Fibroblast of peridontal ligament (primary cell): ENCODE measurements at regions not wholly inside any gene's neighbourhood (a gene's known extent, or its start where the extent isn't known, plus 50 kb on each side); places are given as distances from the start of the nearest gene placed in this dataset.
A peak's percentile ranks its signal among the peaks of the same experiment; 100 is the strongest.

Experiments
- DNase-seq: peaks from one replicate; pipeline ENCODE4 v3.0.0-alpha.2; 2010; ENCODE audit errors: extremely low read depth

DNA sequence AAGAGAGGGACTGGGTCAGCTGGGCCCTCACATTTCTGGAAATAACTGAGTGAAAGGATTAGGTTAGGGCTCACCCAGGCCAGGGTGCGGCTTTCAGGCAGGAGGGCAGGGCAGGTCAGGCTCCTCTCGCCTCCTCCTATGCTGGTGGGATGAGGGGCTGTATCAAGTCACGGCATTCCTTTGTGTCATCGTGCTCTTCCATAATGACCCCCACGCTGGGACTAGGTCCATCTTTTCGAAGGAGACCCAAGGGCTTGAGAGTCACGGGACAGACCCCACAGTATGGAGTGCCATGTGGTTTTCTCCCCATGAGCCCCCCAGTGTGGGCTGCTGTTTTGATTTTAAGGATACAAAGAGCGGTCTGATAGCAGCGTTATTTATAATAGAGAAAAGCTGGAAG lies 137.8 kb upstream of the COPS8 start:
- DNase-seq = no peak

DNA sequence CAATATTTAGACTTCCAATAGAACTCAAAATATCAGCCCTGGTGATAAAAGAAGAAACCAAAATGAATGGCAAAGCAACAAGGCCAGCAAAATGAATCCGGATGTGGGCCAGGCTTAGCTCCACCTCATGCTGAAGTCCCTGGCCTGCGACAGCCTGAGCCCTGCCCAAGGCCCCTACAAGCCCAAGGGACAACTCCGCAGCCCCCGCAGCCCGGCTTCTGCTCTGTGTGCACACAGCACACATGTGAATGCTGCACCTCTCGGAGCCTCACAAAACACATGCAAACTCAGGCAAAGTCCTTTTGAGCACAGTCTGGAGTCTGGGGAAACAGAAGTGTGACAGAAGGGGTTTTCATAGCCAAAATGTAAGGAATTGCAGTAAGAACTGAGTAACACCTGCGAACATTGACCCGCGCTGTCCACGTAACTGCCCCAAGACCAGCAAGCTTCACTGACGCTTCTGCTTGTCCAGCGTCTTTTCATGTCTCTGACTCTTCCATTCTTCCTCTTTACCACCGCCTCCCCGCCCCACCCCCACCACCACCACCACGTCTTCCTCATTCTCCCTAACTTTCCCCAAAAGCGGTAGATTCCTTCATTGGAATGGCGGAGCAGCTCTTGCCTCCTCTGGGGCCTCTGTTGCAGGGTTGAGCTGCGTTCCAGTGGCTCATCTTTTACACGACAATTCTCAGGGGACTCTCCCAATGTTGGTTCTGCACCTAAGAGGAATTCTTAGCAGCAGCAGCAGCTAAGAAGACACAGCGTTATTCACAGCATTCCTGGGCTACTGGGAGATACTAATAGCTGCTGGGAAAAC lies 136.4 kb upstream of the COPS8 start:
- no peak for DNase-seq

DNA sequence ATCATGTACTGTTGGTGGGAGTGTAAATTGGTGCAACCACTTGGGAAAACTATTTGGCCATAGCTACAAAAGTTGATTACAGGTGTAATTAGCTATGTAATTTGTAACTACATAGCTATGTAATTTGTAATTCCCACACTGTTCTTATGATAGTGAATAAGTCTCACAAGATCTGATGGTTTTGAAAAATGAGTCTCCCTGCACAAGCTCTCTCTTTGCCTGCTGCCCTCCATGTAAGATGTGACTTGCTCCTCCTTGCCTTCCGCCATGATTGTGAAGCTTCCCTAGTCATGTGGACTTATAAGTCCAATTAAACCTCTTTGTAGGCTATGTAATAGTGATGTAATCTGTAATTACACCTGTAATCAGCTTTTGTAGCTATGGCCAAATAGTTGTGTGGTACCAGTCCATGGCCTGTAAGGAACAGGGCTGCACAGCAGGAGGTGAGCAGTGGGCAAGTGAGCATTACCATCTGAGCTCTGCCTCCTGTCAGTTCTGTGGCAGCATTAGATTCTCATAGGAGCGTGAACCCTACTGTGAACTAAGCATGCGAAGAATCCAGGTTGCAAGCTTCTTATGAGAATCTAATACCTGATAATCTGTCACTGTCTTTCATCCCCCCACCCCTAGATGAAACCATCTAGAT lies 133.7 kb upstream of the COPS8 start:
- DNase-seq = no peak

DNA sequence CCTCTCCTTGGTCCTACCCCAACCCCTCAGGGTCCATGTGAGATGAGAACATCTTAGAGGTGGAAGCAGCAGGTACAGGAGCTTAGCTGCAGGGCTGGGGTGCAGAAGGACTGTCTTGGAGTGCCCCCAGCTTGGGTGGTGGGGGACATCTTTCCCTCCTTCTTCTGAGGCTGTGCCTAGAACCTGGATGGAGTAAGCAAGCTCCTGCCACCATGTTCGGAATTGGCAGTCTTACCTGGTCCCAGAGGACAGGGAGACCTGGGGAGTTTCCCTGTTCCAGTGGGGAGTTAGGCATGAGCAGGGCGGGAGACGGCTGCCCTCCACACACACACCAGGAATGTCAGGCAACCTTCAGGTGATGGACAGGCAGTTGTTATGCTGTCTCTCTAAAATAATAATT lies 131.0 kb upstream of the COPS8 start:
- no peak for DNase-seq

DNA sequence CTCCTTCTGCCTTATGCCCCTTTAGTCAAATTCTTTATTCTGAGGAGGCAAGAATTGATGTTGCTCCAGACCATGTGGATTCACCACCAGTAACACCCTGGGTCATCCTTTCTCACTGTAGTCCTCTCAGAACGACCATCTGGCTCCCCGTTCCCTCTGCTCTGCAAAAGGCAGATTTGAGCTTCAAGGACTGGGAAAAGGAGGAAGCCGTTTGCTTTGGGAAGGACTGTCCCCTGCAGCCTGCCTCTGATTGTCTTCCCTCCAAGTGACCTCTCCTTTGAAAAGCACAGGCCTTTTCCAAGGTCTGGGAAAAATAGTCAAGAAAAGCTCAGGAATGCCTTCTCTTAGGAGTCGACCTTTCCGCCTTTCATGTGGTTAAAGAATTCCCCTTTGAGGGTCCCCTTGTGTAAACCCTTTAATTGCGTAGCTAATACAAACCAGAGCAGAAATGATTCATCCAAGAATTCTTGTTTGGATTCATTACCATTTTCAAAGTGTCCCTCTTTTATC lies 130.1 kb upstream of the COPS8 start:
- DNase-seq = no peak

DNA sequence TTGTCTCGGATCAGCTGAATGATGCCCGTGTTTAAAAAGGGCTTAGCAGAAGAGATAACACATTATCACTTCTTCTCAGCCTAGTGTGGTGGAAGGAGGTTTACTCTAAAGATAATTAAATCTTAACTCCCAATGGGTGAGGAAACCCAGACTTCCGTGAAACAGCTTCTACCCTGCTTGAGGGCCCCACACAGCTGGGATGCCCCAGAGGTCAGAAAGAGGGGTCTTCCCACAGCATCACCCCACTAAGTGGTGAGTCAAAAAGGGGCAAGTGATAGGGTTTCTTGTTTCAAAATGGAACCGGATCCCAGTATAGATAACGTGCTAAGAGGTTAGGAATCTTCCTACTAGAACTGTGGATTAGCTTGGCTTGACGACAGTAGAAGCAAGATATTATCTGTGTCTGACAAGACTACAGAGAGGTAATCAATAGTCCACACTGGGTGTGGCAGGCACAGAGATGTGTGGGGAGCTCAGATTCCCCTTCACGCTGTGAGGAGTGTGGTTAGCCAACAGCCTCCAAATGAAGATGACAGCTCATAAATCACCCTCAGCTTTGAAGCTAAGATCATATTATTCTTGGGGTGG lies 129.6 kb upstream of the COPS8 start:
- DNase-seq = no peak

DNA sequence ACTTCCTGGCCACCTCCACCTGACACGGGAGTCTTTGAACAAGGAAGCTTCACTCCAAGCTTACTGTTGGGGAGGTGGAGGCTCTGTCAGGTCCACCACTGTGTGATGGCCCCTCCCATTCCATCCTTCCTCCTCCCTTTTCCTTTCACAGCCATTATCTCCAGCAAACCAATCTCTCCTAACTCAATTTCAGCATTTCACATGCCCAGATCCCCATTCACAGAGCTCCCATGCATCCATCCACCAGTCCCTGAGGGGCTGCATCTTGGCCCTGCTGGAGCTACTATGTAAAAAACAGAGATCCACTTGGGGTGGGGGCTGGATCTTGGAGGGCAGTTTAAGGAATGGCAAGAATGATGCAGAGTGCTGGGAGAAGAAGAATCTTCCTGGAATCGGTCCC lies 129.0 kb upstream of the COPS8 start:
- DNase-seq = no peak

DNA sequence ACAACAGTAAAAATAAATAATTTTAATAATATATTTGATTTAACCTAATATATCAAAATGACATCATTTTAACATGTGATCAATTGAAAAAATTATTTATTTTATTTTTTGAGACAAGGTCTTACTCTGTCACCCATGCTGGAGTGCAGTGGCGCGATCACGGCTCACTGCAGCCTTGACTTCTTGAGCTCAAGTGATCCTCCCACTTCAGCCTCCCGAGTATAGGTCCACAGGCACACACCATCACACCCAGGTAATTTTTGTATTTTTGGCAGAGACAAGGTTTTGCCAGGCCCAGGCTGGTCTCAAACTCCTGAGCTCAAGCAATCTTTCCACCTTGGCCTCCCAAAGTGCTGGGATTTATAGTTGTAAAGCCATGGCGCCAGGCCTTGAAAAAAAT lies 126.7 kb upstream of the COPS8 start:
- no peak for DNase-seq

DNA sequence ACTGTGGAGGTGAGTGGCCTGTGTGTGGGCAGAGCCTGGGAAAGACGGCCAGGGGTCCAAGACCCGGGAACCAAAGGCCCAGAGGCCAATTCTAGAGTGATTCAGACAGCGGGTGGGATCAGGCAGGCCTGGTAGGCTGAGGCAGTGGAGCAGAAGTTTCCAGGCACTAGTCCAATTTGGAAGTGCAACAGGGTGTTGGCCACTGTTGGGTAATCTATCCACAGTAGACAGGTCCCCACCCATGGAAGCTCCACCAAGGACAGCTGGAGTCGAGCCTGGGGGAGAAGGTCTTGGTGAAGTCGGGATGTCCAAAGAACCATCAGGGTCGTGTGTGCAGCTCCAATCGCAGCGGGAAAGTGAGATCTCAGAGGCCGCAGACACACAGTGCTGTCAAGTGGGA lies 125.8 kb upstream of the COPS8 start:
- DNase-seq = no peak

DNA sequence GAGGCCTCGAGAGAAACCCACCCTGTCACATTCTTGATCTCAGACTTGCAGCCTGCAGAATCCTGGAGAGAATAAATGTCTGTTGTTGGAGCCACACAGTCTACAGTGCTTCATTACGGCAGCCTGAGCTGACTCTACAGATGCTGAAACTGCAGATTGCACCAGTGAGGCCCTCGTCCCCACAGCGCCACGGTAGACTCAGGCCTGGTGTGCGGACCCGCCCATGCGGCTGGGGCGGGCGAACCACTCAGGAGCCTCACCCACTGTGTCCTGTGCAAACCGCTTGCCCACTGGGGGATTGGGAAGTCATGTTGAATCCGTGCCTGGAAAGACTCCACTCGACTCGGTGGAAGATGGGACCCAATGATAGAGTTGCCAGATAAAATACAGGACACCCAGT lies 125.2 kb upstream of the COPS8 start:
- no peak for DNase-seq

DNA sequence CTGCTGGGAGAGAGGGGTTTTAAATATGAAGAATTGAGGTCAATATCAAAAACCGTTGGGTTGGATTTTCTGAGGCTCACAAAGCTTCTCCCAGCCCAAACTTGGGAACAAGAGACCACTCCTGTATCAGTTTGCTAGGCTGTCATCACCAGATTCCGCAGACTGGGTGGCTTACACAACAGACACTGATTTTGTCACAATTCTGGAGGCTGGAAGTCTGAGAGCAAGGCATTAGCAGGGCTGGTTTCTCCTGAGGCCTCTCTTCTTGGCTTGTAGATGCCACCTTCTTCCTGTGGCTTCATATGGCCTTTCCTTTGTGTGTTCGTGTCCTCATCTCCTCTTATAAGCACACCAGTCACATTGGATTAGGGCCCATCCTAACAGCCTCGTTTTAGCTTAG lies 122.9 kb upstream of the COPS8 start:
- no peak for DNase-seq

DNA sequence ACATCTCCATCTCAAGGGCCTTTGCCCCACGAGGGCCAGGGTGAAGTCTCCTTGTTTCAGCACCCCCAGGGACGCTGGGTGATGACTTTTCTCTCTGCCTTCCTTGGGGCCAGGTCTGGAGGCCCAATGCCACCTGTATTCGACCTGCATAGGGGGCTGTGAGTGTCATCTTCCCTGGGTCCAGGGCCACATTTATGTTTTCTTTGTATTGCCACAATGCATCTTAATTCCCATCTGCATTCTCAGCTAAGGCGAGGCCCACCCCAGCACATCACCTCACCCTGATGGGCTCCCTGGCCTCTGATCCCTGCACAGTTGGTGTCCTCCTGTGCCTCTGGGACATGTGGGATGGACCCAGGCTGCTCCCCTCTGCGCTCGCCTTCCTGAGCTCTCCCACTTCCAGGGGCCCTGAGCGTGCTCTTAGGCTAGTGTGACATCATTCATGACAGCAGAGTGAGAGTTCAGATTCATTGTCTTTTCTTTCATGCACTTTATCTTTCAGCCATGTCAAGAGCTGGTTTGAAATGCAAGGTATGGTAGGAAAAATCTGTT lies 122.0 kb upstream of the COPS8 start:
- DNase-seq = no peak

DNA sequence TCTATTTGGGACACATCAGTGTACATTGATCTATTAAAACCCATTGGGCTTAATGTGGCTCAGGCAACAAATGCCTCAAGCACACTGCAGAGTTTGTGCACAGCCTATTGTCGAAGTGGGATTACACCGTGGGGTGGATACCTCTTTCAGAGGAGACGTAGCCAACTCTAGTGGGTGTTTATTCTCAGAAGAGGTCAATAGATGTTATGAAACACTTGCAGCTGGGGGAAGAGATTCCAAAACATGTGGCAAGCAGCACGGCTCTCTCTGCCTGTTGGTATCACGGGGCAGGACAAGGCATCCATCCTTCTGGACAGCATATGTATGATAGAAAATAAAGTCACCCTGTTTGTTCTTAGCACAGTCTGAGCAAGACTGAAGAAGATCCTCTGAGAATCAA lies 121.4 kb upstream of the COPS8 start:
- DNase-seq = peak; percentile 18

DNA sequence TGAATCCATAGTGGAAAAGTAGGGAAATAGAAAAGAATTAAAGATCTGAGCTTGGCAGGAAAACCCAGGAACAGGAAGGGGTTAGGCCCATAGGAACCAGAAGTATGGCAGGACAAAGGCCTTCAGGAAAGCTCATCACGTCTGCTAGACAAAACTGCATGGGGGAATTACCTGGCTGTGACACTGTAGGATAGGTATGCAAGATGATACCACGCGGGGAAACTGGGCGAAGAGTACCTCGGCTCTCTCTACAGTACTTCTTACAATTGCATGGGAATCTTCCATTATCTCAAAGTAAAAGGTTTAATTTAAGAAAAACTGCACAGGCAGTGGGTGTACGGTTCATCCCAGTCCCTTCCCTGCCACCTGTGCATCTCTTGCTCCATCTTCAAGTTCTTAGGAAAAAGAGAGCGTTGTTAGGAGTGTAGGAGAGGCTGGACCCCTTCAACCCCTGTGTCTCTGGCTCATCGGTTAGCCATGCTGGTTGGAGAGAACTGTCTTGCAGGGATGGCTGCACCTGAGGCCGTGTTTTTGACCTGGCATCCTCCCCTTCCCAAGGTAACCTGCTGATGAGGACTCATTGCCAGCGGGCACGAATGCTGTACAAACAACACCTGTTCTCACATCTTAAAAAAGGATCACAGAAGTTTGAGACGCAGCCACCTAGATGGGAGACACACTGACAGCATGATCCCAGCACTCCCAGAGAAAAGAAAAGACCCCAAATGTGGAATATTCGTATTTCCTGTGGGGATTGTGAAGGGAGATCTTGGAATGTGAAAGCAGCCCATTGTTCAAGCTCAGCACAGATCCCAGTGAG lies 120.5 kb upstream of the COPS8 start:
- DNase-seq = no peak

DNA sequence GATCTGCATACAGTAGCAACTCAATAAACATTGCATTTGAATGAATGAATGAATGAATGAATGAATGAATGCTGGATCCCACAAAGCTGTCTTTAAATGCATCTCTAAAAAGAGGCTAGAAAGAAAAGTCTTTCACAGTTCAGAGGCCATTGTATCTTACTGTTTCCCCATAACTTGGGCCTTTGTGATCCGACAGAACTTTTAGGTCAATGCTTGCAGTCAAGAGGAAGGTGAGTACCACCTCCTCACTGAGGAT lies 119.9 kb upstream of the COPS8 start:
- DNase-seq = no peak

DNA sequence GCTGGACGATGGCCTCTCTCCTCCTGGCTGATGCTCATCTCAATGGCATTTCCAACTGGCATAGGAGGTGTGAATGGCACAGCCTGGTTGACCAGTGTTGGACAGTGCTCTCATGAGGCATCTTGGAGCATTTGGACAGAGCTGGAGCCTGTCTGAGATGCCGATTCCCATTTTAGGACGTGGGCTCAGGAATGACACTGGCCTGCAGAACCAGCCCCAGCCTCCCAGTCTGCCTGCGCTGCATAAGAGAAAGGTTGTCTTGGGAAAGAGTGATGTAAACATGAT lies 118.2 kb upstream of the COPS8 start:
- no peak for DNase-seq

DNA sequence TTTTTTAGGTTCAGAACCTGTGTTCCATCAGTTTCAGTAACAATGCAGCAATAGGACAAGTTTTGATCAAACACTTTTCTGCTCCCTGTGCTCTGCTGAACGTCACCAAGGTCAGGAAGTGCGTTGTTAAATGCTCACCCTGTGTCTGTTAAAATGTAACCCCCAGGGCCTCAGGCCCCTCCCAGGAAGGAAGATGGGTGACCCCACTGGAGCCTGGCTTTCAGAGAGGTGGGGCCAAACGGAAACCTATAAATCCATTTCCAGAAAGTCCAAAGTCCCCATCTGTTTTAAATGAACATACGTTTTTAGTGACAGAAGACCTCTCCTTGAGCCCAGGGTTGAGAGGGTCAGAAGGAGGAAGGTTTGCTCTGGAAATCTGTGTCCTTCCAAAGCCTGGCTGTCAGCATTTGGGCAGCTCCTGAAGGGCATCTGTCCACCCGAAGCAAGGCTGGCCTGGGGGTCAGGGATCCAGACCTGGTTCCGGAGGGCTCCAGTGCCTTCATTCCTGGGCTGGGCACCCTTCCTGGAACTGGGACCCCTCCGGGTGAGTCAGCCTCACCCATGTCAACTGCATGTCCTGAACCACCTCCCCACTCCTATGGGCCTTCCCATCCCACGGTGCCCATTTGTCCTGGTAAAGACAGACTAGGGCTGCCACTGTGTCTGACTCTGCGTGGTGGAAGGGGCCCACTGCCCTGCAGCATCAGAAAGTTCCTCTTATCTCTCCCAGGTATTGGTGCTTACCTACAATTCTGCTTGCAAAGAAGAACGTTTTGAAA lies 117.4 kb upstream of the COPS8 start:
- no peak for DNase-seq

DNA sequence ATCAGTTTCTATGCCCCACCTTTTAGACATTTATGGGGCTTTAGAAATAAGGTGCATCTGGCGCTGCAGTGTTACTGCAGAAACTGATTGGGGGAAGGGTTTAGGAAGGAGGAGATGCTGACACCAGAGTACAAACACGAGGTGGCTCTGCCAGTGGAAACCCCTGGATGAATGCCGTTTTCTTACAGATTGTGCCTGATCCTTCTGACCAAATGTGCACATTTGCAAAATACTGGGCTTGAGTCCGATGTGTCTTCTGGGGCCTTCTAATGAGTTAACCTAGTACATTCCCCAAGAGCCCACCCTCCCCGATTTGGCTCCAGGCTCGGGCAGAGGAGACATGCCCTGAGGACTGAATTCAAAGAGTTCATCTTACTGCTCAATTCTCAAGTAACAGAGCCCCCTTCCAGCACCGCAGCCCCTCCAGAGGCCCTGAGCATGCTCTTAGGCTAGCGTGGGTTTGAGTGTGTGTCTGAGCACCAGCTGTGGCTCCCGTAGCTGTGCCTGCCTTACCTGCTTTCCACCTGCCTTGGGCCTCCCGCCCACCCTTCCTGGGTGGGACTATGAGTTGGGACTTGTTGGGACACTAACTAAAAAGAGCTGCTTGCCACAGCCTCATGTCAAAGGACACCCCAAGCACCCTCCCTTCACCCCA lies 116.7 kb upstream of the COPS8 start:
- DNase-seq = no peak

DNA sequence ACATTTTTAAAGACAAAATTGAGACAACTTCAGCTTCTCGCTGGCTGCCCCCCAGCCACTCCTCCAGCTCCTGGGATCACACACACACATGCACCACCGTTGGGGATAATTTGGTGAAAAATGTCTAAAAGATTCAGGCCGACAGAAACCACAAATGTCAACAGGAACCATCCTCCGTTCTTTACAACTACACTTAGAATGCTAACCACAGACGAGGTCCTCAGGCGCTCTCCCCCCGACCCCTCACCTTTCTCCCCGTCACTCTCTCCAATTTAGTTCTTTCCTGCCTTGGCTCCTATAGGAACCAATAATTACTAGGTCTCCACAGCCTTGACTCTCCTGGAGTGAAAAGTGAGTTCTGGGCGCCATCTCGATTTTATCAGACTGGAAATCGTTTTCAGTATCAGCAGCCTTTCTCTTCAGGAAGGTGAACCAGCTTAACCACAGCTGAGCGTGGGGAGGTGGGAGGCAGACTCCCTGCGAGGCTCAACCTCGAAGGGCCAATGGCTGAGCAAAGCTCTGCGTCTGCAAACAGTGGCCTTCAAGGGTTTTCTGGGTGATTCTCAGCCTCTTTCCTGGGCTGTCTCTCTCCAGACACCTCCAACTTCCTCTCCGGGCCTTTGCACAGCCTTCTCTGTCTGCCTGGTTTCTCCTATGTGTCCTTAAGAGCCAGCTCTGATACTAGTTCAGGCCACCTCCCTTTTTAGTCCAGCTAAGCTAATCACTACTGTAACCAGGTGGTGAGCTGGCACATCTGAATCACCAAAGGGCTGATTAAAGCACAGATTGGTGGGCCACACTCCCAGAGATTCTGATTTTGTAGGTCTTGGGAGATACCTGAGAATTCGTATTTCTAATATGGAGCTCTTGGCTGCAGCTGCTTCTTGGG lies 115.7 kb upstream of the COPS8 start:
- DNase-seq = no peak

DNA sequence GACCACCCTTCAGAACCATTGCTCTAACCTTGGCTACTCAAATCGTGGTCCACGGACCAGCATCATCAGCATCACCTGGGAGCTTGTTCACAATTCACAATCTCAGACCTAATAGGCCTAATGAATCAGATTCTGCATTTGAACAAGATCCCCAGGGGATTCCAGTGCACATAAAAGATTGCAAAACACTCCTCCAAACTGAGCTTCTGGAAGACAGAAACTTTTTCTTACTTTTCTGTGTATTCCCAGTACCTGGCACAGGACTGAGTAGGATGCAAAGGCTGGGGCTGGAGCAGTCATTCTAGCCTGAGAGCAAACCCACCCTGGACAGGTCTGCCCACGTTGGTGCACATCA lies 115.1 kb upstream of the COPS8 start:
- DNase-seq = peak; percentile 61
